ENCODE measurements at regions not wholly inside any gene's neighbourhood (a gene's known extent, or its start where the extent isn't known, plus 50 kb on each side); places are given as distances from the start of the nearest gene placed in this dataset.
"Not testable (repeated sequence)": the region's sequence is repeated elsewhere in the genome, so short reads cannot be mapped to it uniquely, and the experiment has no call there.

GRCh38 chr20:28562510-28562898, 2695.0 kb upstream of the DEFB115 start:
- ChIA-PET POLR2A (interaction anchor here (1.0 kb wide), 1 partner anchor 40 kb away, joined by 5 read pairs; no protein-coding TSS in a partner anchor), CTCF (no interaction called here)
- H3K4me3 ChIP-seq (ENCODE audit: low read depth, low read length), result no peak overlapping the region; the same call in 1 of the 2 replicates
- peak; percentile 60 for DNase-seq (ENCODE audit: low read depth, low spot score)
- TF ChIP-seq CTCF (IDR thresholded peaks at IDR 0.05; ENCODE audit: insufficient read depth, low read length, missing control alignments), result no peak

DNA sequence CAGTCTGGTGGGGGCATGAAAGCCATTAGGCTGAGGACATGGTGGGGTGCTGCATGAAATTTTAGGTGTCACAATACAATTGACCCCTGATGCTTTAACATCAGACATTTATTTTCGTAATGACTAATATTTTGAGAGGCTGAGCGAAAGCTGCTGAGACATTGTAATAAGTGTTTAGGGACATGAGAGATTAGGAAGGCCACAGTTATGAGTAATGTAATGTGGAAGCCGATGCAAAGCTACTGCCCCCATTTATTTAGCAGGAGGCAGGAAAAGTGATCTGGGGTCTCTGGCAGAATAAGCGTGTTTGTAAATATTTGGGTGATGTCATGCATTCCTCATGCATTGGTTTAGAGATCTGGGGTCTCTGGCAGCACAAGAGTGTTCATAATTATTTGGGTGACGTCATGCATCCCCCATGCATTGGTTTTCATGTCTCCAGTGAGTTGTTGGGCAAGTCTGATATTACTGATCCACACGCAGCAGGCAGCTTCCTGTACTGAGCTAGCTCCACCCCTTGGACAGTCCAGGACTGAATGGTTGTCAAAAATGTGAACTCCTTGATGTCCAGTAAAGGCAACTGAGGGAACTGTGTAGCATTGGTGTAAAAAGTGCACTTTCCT, 2694.5 kb upstream of the DEFB115 start:
- POLR2A ChIA-PET, result interaction anchor here (1.0 kb wide), 1 partner anchor 40 kb away, joined by 5 read pairs; no protein-coding TSS in a partner anchor
- CTCF ChIA-PET, result not testable (repeated sequence)
- peak; percentile 54 for DNase-seq (ENCODE audit: low read depth, low spot score)
- H3K4me3 ChIP-seq (ENCODE audit: low read depth, low read length), result peak overlapping the region; percentile 6; the same call in 1 of the 2 replicates

DNA sequence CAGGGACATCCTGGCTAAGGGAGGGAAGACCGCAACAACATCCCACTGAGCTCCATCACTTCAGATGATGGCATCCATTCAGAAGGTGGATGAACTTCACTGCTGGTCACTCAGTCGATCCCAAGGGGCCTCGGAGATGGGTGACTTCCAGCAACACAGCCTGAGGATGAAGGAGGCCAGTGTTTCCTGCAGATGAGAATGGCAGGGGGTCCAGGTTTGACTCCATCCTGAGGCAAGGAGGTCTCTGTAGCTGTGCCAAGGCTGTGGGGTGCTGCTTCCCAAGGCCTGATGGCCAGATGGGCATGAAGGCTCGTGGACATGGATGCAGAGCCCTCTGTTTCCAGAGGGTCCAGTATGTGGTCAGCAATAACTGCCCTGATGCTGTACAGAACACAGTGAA, 2693.4 kb upstream of the DEFB115 start:
- H3K4me3 ChIP-seq (ENCODE audit: low read depth, low read length); DNase-seq (ENCODE audit: low read depth, low spot score); POLR2A ChIA-PET; CTCF ChIA-PET: not testable (repeated sequence)

- CTCF ChIA-PET; POLR2A ChIA-PET; DNase-seq (ENCODE audit: low read depth, low spot score): not testable (repeated sequence)
These were observed 2692.6 kb upstream of the DEFB115 start for GRCh38 chr20:28564688-28565463.

GRCh38 chr20:28575991-28576390, 2681.5 kb upstream of the DEFB115 start:
- POLR2A ChIA-PET; H3K4me3 ChIP-seq (ENCODE audit: low read depth, low read length); CTCF ChIA-PET; DNase-seq (ENCODE audit: low read depth, low spot score): not testable (repeated sequence)

More at GRCh38 chr20:28564688-28565463, 2692.6 kb upstream of the DEFB115 start:
- H3K4me3 ChIP-seq (ENCODE audit: low read depth, low read length), result not testable (repeated sequence)

DNA sequence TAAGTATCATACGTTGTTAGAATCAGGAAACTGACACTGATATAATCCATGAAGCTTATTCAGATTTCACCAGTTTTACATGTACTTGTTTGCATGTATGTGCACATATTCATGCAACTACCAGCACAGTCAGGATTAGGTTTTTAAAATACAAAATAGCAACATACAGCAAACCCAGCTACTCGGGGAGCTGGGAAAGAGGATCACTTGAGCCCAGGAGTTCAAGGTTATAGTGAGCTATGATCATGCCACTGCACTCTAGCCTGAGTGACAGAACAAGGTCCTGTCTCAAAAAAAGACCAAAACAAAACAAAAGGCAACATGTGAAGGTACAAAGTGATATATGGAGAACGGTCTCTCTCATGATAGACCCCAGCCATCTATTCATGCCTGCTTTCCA, 2665.8 kb upstream of the DEFB115 start:
- CTCF ChIA-PET; H3K4me3 ChIP-seq (ENCODE audit: low read depth, low read length); DNase-seq (ENCODE audit: low read depth, low spot score): not testable (repeated sequence)
- POLR2A ChIA-PET, result interaction anchor here (0.6 kb wide), 1 partner anchor 11 kb away, joined by 3 read pairs; no protein-coding TSS in a partner anchor

GRCh38 chr20:28593383-28593782, 2664.1 kb upstream of the DEFB115 start:
- CTCF ChIA-PET, POLR2A ChIA-PET: not testable (repeated sequence)

GRCh38 chr20:28594476-28594875, 2663.0 kb upstream of the DEFB115 start:
- DNase-seq (ENCODE audit: low read depth, low spot score); POLR2A ChIA-PET; CTCF ChIA-PET; H3K4me3 ChIP-seq (ENCODE audit: low read depth, low read length): not testable (repeated sequence)

More at GRCh38 chr20:28593383-28593782, 2664.1 kb upstream of the DEFB115 start:
- H3K4me3 ChIP-seq (ENCODE audit: low read depth, low read length); DNase-seq (ENCODE audit: low read depth, low spot score): not testable (repeated sequence)

GRCh38 chr20:28602006-28602402, 2655.5 kb upstream of the DEFB115 start:
- H3K4me3 ChIP-seq (ENCODE audit: low read depth, low read length), result peak overlapping the region; percentile 77
- DNase-seq (ENCODE audit: low read depth, low spot score); CTCF ChIA-PET: not testable (repeated sequence)
- POLR2A ChIA-PET, result interaction anchor here (1.0 to 1.4 kb wide), 2 partner anchors 40 to 43 kb away, joined by 3 to 5 read pairs; no protein-coding TSS in a partner anchor

DNA sequence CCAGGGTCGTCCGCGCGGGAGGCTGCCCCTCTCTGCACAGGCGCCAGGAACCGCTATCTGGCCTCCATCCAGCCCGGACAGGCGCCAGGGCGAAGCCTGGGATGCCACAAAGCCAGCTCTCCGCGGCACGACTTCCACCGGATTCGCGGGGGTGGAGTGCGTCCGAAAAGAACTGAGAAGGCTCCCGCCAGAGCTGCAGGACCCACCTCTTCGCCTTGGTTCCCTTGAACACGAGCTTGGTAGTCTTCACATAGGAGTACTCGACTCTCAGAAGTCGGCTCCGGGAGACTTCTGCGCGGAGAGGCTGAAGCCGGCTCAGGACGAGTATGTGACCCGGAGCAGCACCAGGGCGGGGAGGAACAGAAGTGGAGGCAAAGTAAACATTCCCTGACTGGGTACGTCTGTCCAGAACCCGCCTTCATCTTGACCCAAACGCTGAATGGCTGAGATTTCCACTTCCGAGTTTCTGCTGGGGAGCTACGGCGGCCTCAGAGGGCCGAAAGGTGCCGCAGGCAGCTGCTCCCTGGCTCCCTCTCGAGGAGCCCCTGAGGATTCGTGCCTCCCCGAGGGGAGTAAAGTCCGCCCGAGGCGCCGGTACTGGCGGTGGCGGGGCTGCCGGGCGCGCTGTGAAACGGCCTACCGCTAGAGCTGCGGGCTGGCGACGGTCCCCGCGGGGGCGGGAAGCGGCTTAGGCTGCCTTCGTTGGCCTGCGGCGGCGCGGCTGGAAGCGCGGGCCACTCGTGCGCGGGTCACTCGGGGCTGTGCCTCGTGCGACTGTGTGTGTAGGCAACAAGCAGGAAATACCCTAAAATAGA, 2654.9 kb upstream of the DEFB115 start:
- peak overlapping the region; percentile 77 for H3K4me3 ChIP-seq (ENCODE audit: low read depth, low read length)
- peak; percentile 69 for DNase-seq (ENCODE audit: low read depth, low spot score)

GRCh38 chr20:28603218-28603577, 2654.3 kb upstream of the DEFB115 start:
- POLR2A ChIA-PET, result interaction anchor here (0.6 to 1.4 kb wide), 2 partner anchors 11 to 41 kb away, joined by 3 to 5 read pairs; no protein-coding TSS in a partner anchor
- H3K4me3 ChIP-seq (ENCODE audit: low read depth, low read length), result peak overlapping the region; percentile 77
- DNase-seq (ENCODE audit: low read depth, low spot score); CTCF ChIA-PET: not testable (repeated sequence)

More for the DNA sequence above, 2654.9 kb upstream of the DEFB115 start:
- peak; percentile 87 for TF ChIP-seq CTCF (IDR thresholded peaks at IDR 0.05; ENCODE audit: insufficient read depth, low read length, missing control alignments)
- CTCF ChIA-PET, result not testable (repeated sequence)
- POLR2A ChIA-PET, result interaction anchor here (0.6 to 1.4 kb wide), 3 partner anchors 11 to 44 kb away, joined by 3 to 5 read pairs (median 3); no protein-coding TSS in a partner anchor
